ENCODE measurements at regions not wholly inside any gene's neighbourhood (a gene's known extent, or its start where the extent isn't known, plus 50 kb on each side); places are given as distances from the start of the nearest gene placed in this dataset.
"Not testable (repeated sequence)": the region's sequence is repeated elsewhere in the genome, so short reads cannot be mapped to it uniquely, and the experiment has no call there.

GRCh38 chr3:153785901-153786300, 335.3 kb upstream of the ARHGEF26 start:
- no peak for DNase-seq (ENCODE audit: low read depth in 2 of 2, low spot score in 1 of 2)

GRCh38 chr3:153789380-153789779, 331.8 kb upstream of the ARHGEF26 start:
- DNase-seq (ENCODE audit: low read depth in 2 of 2, low spot score in 1 of 2), result no peak

- not testable (repeated sequence) for DNase-seq (ENCODE audit: low read depth in 2 of 2, low spot score in 1 of 2)
These were observed 324.1 kb upstream of the ARHGEF26 start for GRCh38 chr3:153797056-153797455.

GRCh38 chr3:153809097-153809496, 312.1 kb upstream of the ARHGEF26 start:
- DNase-seq (ENCODE audit: low read depth in 2 of 2, low spot score in 1 of 2), result no peak

- no peak for DNase-seq (ENCODE audit: low read depth in 2 of 2, low spot score in 1 of 2)
These were observed 302.9 kb upstream of the ARHGEF26 start for GRCh38 chr3:153818338-153818737.

- DNase-seq (ENCODE audit: low read depth in 2 of 2, low spot score in 1 of 2), result no peak
These were observed 301.2 kb upstream of the ARHGEF26 start for GRCh38 chr3:153820035-153820434.

GRCh38 chr3:153828346-153828745, 292.8 kb upstream of the ARHGEF26 start:
- DNase-seq (ENCODE audit: low read depth in 2 of 2, low spot score in 1 of 2), result not testable (repeated sequence)

GRCh38 chr3:153829606-153830170, 291.5 kb upstream of the ARHGEF26 start:
- no peak for DNase-seq (ENCODE audit: low read depth in 2 of 2, low spot score in 1 of 2)

GRCh38 chr3:153830552-153830951, 290.6 kb upstream of the ARHGEF26 start:
- DNase-seq (ENCODE audit: low read depth in 2 of 2, low spot score in 1 of 2), result no peak

- no peak for DNase-seq (ENCODE audit: low read depth in 2 of 2, low spot score in 1 of 2)
These were observed 285.6 kb upstream of the ARHGEF26 start for GRCh38 chr3:153835540-153835939.

GRCh38 chr3:153840487-153840886, 280.7 kb upstream of the ARHGEF26 start:
- DNase-seq (ENCODE audit: low read depth in 2 of 2, low spot score in 1 of 2), result no peak

GRCh38 chr3:153843994-153844393, 277.2 kb upstream of the ARHGEF26 start:
- DNase-seq (ENCODE audit: low read depth in 2 of 2, low spot score in 1 of 2), result no peak

GRCh38 chr3:153845311-153845710, 275.9 kb upstream of the ARHGEF26 start:
- no peak for DNase-seq (ENCODE audit: low read depth in 2 of 2, low spot score in 1 of 2)

GRCh38 chr3:153848702-153849101, 272.5 kb upstream of the ARHGEF26 start:
- no peak for DNase-seq (ENCODE audit: low read depth in 2 of 2, low spot score in 1 of 2)

GRCh38 chr3:153852355-153852754, 268.8 kb upstream of the ARHGEF26 start:
- DNase-seq (ENCODE audit: low read depth in 2 of 2, low spot score in 1 of 2), result no peak

GRCh38 chr3:153853163-153853562, 268.0 kb upstream of the ARHGEF26 start:
- no peak for DNase-seq (ENCODE audit: low read depth in 2 of 2, low spot score in 1 of 2)

GRCh38 chr3:153855772-153856171, 265.4 kb upstream of the ARHGEF26 start:
- no peak for DNase-seq (ENCODE audit: low read depth in 2 of 2, low spot score in 1 of 2)

- DNase-seq (ENCODE audit: low read depth in 2 of 2, low spot score in 1 of 2), result no peak
These were observed 264.3 kb upstream of the ARHGEF26 start for GRCh38 chr3:153856932-153857331.

GRCh38 chr3:153864793-153865192, 256.4 kb upstream of the ARHGEF26 start:
- no peak for DNase-seq (ENCODE audit: low read depth in 2 of 2, low spot score in 1 of 2)

GRCh38 chr3:153866901-153867300, 254.3 kb upstream of the ARHGEF26 start:
- DNase-seq (ENCODE audit: low read depth in 2 of 2, low spot score in 1 of 2), result no peak

GRCh38 chr3:153874348-153874747, 246.8 kb upstream of the ARHGEF26 start:
- not testable (repeated sequence) for DNase-seq (ENCODE audit: low read depth in 2 of 2, low spot score in 1 of 2)

- DNase-seq (ENCODE audit: low read depth in 2 of 2, low spot score in 1 of 2), result no peak
These were observed 240.7 kb upstream of the ARHGEF26 start for GRCh38 chr3:153880493-153880892.

- DNase-seq (ENCODE audit: low read depth in 2 of 2, low spot score in 1 of 2), result no peak
These were observed 240.0 kb upstream of the ARHGEF26 start for GRCh38 chr3:153881201-153881600.

GRCh38 chr3:153885359-153885758, 235.8 kb upstream of the ARHGEF26 start:
- no peak for DNase-seq (ENCODE audit: low read depth in 2 of 2, low spot score in 1 of 2)

Data from stimulated activated CD8-positive, alpha-beta memory T cell treated with anti-CD3 and anti-CD28 coated beads, Interleukin-4, amount 100 ng/mL, for 4 hours (primary cell).